ENCODE measurements at regions not wholly inside any gene's neighbourhood (a gene's known extent, or its start where the extent isn't known, plus 50 kb on each side); places are given as distances from the start of the nearest gene placed in this dataset.
A peak's percentile ranks its signal among the peaks of the same experiment; 100 is the strongest.
"Not testable (repeated sequence)": the region's sequence is repeated elsewhere in the genome, so short reads cannot be mapped to it uniquely, and the experiment has no call there.

DNA sequence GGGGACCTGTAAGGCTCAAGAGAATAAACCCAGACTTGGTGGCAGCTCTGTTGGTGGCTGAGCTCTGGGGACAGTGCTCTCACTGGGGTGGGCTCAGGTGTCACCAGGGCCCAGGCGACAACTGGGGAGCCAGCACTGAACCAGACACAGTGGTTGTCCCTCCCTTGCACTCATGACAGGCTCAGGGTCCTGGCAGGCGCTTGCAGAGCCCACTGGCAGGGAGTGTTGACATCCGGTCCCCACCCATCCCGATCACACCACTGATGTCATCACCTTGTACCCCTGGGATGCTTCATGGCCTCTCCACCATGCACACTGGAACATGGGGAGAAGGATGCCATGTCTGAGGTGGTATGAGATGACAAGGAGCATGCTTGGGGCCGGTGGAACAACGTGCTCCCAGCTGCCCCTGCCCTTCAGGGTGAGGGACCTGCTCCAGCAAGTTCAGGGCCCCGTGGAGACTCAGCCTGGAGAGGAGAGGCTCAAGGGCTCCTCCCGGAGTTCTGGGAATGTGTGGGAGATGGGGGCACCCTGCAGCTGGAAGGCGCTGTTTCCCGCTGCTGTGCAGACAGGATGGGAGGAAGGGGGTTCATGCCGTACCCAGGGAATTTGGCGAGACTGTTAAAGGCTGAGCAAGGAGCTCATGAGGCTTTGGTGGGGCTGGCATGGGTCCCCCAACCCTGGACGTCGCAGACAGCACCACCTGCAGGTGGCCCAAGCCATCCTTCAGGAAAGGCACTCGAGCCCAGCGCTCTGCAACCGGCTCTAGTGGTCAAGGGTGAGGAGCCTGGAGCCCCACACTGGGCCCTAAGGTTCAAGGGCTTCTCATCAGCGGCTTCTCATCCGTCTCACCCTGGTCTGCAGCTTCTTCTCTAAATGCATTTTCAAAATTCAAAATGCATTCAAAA lies 141.1 kb upstream of the ZNF469 start:
- intact Hi-C loops (cut with DNase I), result loop anchor here in 1 of 10 donors (10.0 kb wide), 1 partner anchor 67 kb away; no protein-coding TSS in a partner anchor
- not testable (repeated sequence) for H3K27me3 ChIP-seq, DNase-seq, H3K36me3 ChIP-seq, H3K4me3 ChIP-seq, H3K9me3 ChIP-seq, H3K27ac ChIP-seq, ATAC-seq
- WGBS, 4 donors, result 76 to 85% (median 81%) methylated on average over 15 to 19 of the region's 19 CpGs
- H3K4me1 ChIP-seq, result peaks cover 0 to 27% (median 9%) of the 10 kb centered on the region in 12 donors

DNA sequence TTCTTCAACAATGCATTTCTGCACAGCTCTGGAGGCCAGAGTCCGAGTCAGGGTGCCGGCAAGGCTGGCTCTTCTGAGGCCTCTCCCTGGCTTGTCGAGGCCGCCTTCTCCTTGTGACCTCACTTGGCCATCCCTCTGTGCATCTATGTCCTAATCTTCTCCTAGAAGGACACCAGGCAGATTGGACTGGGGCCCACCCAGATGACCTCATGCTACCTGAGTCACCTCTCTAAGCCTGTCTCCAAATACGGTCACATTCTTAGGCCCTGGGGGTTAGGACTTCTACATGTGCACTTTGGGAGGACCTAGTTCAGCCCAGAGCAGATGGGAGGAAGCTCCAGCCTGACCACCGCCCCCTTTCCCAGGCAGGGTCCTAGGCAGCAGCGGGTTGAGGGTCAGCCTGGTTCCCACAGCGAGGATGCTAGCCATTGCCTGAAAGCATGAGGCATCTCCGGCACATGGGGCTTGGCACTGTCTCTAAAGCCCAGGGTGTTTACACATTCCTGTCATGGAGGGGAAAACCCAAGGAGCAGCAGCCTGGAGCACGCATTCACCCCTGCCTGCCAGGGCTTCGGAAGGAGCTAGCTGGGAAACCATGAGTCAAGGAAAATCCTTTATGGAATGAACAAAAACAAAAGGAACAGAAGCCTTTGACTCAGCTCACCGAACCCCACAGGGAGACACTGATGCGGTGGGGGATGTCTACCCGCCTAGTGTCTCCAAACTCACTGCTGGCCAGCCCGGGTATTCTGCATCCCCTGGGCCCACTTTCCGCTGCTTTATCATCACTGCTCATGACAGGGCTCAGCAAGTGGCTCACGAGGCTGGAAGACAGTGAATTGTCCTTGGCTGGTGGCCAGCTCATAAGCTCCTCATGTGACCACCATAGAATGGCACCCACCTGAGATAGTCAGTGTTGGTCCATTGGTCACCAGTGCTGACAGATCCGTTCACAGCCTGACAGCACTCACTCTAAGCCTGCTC lies 140.2 kb upstream of the ZNF469 start:
- WGBS, 4 donors, result 74 to 80% (median 78%) methylated on average over 13 to 18 of the region's 18 CpGs
- peak in 1 of 5 donors; percentile 44 for DNase-seq
- intact Hi-C loops (cut with DNase I), result loop anchor here in 1 of 10 donors (10.0 kb wide), 1 partner anchor 68 kb away; no protein-coding TSS in a partner anchor
- Histone ChIP-seq H3K4me1 (peaks cover 0 to 27% (median 9%) of the 10 kb centered on the region in 12 donors), H3K27ac (peak overlapping the region in 1 of 12 donors; percentile 57)
- not testable (repeated sequence) for H3K36me3 ChIP-seq, H3K4me3 ChIP-seq, H3K27me3 ChIP-seq, H3K9me3 ChIP-seq, ATAC-seq

DNA sequence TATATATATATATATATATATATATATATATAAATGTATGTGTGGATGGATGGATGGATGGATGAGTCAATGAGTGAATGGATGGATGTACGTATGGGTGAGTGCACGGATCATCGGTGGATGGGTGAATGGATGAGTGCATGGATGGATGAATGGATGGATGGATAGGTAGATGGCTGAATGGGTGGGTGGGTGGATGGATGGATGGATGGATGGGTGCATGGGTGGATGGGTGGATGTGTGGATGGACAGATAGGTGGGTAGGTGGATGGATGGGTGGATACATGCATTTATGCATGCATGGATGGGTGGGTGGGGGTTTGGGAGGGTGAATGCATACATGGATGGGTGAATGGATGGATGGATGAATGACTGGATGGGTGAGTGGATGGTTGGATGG lies 138.8 kb upstream of the ZNF469 start:
- ATAC-seq, H3K36me3 ChIP-seq, H3K4me3 ChIP-seq, DNase-seq, H3K9me3 ChIP-seq, H3K27me3 ChIP-seq, H3K27ac ChIP-seq: not testable (repeated sequence)
- WGBS, 4 donors, result 92 to 99% (median 98%) methylated on average over 3 of the region's 3 CpGs
- intact Hi-C loops (cut with DNase I), result loop anchor here in 1 of 10 donors (10.0 kb wide), 1 partner anchor 69 kb away; no protein-coding TSS in a partner anchor
- peaks cover 0 to 16% (median 0%) of the 10 kb centered on the region in 12 donors for H3K4me1 ChIP-seq

DNA sequence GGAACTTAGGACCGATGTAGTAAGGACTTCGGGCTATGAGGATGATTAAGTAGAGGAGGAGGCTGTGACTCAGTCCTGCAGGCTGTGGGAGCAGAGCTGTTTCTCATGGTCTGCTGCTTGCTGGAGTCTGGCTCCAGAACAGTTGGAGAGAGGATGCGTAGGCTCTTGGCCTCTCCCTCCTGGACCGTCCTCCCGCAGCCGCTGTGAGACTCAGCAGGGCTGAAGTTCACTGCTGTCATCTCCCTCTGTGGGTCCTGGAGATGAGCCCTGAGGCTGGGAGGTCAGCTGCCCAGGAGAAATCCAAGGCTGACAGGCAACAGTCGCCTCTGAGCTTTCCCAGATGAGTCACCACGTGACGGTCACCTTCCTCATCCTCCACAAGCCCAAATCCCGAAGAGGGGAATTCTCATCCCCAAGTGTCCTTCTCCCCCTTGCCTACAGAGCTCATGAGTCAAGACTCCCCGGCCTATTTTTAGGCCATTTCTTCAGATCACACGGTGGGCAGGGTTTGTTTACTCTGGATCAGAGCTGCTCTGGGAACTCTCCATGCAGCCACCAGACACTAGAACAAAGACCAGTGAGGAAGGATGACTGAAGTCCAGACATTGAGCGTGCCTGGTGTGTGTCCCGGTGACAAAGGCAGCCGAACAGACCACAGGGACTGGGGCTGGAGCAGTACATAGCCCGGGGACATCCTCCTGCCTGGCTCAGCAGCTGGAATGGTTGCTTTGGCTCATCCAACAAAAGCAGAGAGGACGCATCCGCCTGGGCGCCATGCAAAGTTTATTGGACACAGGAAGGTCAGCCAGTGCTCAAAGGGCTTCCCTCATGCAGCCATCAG lies 137.3 kb upstream of the ZNF469 start:
- WGBS, 4 donors, result 33 to 51% (median 39%) methylated on average over 8 to 19 of the region's 19 CpGs
- not testable (repeated sequence) for H3K36me3 ChIP-seq, H3K27me3 ChIP-seq, H3K4me3 ChIP-seq, H3K9me3 ChIP-seq
- H3K27ac ChIP-seq, result peak overlapping the region in 10 of 12 donors; percentile 43 to 80 (median 58)
- DNase-seq (peak; percentile 82 to 92 (median 86)), ATAC-seq (peak; percentile 87 to 94 (median 92))
- intact Hi-C loops (cut with DNase I), result loop anchor here in 1 of 10 donors (10.0 kb wide), 1 partner anchor 71 kb away; no protein-coding TSS in a partner anchor
- H3K4me1 ChIP-seq, result peaks cover 0 to 16% (median 0%) of the 10 kb centered on the region in 12 donors

DNA sequence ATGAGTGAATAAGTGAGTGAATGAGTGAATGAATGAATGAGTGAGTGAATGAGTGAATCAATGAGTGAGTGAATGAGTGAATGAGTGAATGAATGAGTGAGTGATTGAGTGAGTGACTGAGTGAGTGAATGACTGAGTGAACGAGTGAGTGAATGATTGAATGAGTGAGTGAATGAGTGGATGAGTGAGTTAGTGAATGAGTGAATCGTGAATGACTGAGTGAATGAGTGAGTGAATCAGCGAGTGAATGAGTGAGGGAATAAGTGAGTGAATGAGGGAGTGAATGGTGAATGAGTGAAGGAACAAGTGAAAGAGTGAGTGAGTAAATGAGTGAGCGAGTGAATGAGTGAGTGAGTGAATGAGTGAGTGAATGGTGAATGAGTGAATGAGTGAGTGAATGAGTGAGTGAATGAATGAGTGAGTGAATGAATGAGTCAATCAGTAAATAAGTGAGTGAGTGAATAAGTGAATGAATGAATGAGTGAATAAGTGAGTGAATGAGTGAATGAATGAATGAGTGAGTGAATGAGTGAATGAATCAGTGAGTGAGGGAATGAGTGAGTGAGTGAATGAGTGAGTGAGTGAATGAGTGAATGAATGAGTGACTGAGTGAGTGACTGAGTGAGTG lies 135.7 kb upstream of the ZNF469 start:
- 88 to 96% (median 95%) methylated on average over 4 of the region's 4 CpGs for WGBS, 4 donors

DNA sequence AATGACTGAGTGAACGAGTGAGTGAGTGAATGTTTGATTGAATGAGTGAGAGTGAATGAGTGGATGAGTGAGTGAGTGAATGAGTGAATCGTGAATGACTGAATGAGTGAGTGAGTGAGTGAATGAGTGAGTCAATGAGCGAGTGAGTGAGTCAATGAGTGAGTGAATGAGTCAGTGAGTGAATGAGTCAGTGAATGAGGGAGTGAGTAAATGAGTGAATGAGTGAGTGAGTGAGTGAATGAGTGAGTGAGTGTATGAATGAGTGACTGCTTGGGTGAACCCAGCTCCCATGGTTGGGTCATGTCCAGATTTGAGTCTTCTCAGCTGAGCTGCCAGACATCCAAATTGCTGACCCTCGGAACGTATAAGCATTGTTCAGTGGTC lies 135.2 kb upstream of the ZNF469 start:
- ATAC-seq, H3K27ac ChIP-seq, H3K27me3 ChIP-seq, H3K9me3 ChIP-seq, DNase-seq, H3K36me3 ChIP-seq, H3K4me3 ChIP-seq: not testable (repeated sequence)
- peaks cover 0 to 11% (median 0%) of the 10 kb centered on the region in 12 donors for H3K4me1 ChIP-seq
- intact Hi-C loops (cut with DNase I), result loop anchor here in 1 of 10 donors (10.0 kb wide), 1 partner anchor 73 kb away; no protein-coding TSS in a partner anchor
- 79 to 87% (median 85%) methylated on average over 5 of the region's 5 CpGs for WGBS, 4 donors

More for the DNA sequence above, 135.7 kb upstream of the ZNF469 start:
- DNase-seq, H3K27ac ChIP-seq, H3K27me3 ChIP-seq, H3K4me3 ChIP-seq, H3K36me3 ChIP-seq, H3K9me3 ChIP-seq, ATAC-seq: not testable (repeated sequence)
- peaks cover 0 to 16% (median 0%) of the 10 kb centered on the region in 12 donors for H3K4me1 ChIP-seq
- intact Hi-C loops (cut with DNase I), result loop anchor here in 1 of 10 donors (10.0 kb wide), 1 partner anchor 72 kb away; no protein-coding TSS in a partner anchor

DNA sequence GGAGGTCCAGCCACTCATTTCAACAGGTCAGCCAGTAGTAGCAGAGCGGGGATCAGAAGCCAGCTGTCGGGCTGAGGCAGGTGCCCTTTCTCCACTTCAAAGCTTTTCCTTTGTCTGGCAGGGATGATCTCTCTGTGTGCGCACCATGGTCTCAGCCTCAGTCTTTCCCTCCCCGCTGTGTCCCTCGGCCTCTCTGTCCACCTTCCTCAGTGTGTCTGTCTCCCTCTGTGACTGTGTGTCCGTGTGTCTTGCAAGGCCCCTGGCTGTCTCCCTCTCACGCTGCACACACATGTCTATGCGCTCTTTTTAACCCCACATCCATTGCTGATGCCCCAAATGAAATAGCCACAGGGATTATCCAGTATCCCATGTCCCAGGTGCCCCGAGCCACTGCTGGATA lies 134.0 kb upstream of the ZNF469 start:
- 84 to 94% (median 89%) methylated on average over 9 of the region's 9 CpGs for WGBS, 4 donors

DNA sequence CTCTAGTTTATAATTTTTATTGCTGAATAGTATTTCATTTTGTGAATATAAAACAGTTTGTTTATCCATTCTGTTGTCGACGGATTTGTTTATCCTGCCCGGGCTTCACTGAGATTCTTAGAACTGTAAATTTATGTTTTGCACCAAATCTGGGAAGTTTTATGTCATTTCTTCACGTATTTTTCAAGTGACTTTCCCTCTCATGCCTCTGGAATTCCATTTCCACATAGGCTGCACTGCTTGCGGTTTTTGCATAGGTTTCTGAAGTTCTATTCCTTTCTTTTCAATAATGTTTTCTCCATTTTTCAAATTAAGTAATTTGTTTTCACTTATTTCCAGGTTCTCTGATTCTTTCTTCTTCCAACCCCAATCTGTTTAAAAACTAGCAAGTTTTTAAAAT lies 132.4 kb upstream of the ZNF469 start:
- intact Hi-C loops (cut with DNase I); H3K36me3 ChIP-seq; ATAC-seq; H3K4me3 ChIP-seq; DNase-seq; H3K4me1 ChIP-seq; H3K27ac ChIP-seq; H3K27me3 ChIP-seq: not testable (repeated sequence)
- H3K9me3 ChIP-seq, result peaks cover 0 to 23% (median 0%) of the 10 kb centered on the region in 12 donors
- WGBS, 4 donors, result 83 to 91% (median 87%) methylated on average over 5 of the region's 5 CpGs

More for the DNA sequence above, 134.0 kb upstream of the ZNF469 start:
- not testable (repeated sequence) for DNase-seq, H3K4me3 ChIP-seq, H3K9me3 ChIP-seq, H3K36me3 ChIP-seq, H3K27me3 ChIP-seq, ATAC-seq, H3K27ac ChIP-seq
- H3K4me1 ChIP-seq, result peaks cover 0 to 11% (median 0%) of the 10 kb centered on the region in 12 donors
- intact Hi-C loops (cut with DNase I), result loop anchor here in 1 of 10 donors (10.0 kb wide), 1 partner anchor 74 kb away; no protein-coding TSS in a partner anchor
